ENCODE measurements at regions not wholly inside any gene's neighbourhood (a gene's known extent, or its start where the extent isn't known, plus 50 kb on each side); places are given as distances from the start of the nearest gene placed in this dataset.

DNA sequence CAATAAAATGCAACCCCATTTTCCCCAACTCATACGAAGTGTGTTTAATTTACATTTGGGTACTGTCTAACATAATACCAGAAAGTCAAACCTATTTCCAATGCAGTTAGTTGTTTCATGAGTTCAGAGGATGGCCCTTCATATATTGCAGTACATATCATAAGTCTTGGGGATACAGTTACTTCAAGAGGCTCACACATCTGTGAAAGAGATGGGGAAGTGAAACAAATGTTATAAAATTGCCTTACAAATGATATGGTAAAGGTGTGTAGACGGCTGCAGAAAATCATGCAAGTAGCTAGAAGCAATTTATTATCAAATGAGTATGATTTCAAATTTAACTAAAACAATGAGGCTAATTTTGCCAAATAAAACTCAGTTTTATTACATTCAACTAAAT, 219.0 kb upstream of the CDH12 start:
- TF ChIP-seq, protein P1, sequence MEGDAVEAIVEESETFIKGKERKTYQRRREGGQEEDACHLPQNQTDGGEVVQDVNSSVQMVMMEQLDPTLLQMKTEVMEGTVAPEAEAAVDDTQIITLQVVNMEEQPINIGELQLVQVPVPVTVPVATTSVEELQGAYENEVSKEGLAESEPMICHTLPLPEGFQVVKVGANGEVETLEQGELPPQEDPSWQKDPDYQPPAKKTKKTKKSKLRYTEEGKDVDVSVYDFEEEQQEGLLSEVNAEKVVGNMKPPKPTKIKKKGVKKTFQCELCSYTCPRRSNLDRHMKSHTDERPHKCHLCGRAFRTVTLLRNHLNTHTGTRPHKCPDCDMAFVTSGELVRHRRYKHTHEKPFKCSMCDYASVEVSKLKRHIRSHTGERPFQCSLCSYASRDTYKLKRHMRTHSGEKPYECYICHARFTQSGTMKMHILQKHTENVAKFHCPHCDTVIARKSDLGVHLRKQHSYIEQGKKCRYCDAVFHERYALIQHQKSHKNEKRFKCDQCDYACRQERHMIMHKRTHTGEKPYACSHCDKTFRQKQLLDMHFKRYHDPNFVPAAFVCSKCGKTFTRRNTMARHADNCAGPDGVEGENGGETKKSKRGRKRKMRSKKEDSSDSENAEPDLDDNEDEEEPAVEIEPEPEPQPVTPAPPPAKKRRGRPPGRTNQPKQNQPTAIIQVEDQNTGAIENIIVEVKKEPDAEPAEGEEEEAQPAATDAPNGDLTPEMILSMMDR (IDR thresholded peaks at IDR 0.05): no peak
- no peak for TF ChIP-seq POLR2A (IDR thresholded peaks at IDR 0.05)
- TF ChIP-seq POLR2AphosphoS5 (IDR thresholded peaks at IDR 0.05): no peak
